GM23338 (cell line): ENCODE measurements at regions not wholly inside any gene's neighbourhood (a gene's known extent, or its start where the extent isn't known, plus 50 kb on each side); places are given as distances from the start of the nearest gene placed in this dataset.

Source experiments
- ATAC-seq: fragments of 200-7000 bp; cut with Tn5 transposase; 3 replicates; pipeline ENCODE4 v1.9.1; 2020
- DNase-seq: peaks from one replicate; pipeline ENCODE4 v3.0.0-alpha.2; 2015; ENCODE audit warnings: low spot score
- H2AFZ ChIP-seq: fragments of 200-600 bp; sonication (generic); 2 replicates; pipeline ENCODE4 v1.8.0; 2016; ENCODE audit warnings: antibody characterized with exemption, mild to moderate bottlenecking, moderate library complexity
- H3F3A ChIP-seq: fragments of 200-600 bp; sonication (generic); replicated peaks from 2 replicates; pipeline ENCODE4 v1.8.0; 2017; ENCODE audit warnings: antibody characterized with exemption, mixed run types, low read depth
- H3K27ac ChIP-seq: fragments of 200-600 bp; sonication (generic); 2 replicates; pipeline ENCODE4 v1.6.1; 2016; ENCODE audit warnings: low read depth
- H3K27me3 ChIP-seq: fragments of 200-600 bp; sonication (generic); 2 replicates; pipeline ENCODE4 v1.8.0; 2016; ENCODE audit warnings: mild to moderate bottlenecking, mixed run types, moderate library complexity; ENCODE audit not compliant: insufficient read depth
- H3K36me3 ChIP-seq: fragments of 200-600 bp; sonication (generic); 2 replicates; pipeline ENCODE4 v1.8.0; 2016; ENCODE audit warnings: mild to moderate bottlenecking; ENCODE audit not compliant: insufficient read depth
- H3K4me1 ChIP-seq: fragments of 200-600 bp; sonication (generic); 2 replicates; pipeline ENCODE4 v1.8.0; 2016; ENCODE audit warnings: mild to moderate bottlenecking, moderate library complexity; ENCODE audit not compliant: insufficient read depth
- H3K4me2 ChIP-seq: fragments of 200-600 bp; sonication (generic); 2 replicates; pipeline ENCODE4 v1.7.1; 2017; ENCODE audit warnings: mixed run types
- H3K4me3 ChIP-seq: fragments of 200-600 bp; sonication (generic); 2 replicates; pipeline ENCODE4 v1.6.1; 2016; ENCODE audit warnings: mixed run types
- H3K79me2 ChIP-seq: fragments of 200-600 bp; sonication (generic); replicated peaks from 2 replicates; pipeline ENCODE4 v1.8.0; 2017; ENCODE audit warnings: mild to moderate bottlenecking; ENCODE audit not compliant: insufficient read depth
- H3K9me2 ChIP-seq: fragments of 200-600 bp; sonication (generic); 2 replicates; pipeline ENCODE4 v1.8.0; 2017; ENCODE audit not compliant: insufficient read depth
- H4K20me1 ChIP-seq: fragments of 200-600 bp; sonication (generic); replicated peaks from 2 replicates; pipeline ENCODE4 v1.8.0; 2017; ENCODE audit warnings: mild to moderate bottlenecking; ENCODE audit not compliant: insufficient read depth
- H3K27ac Mint-ChIP-seq: 2 replicates; pipeline ENCODE4 v1.8.0; 2020; ENCODE audit warnings: inconsistent platforms, mild to moderate bottlenecking, moderate library complexity, mixed read lengths
- H3K27me3 Mint-ChIP-seq: 3 replicates; pipeline ENCODE4 v1.8.0; 2022; ENCODE audit warnings: low read depth, mild to moderate bottlenecking, moderate library complexity, mixed read lengths, inconsistent platforms; ENCODE audit not compliant: insufficient read depth, poor library complexity
- H3K36me3 Mint-ChIP-seq: 3 replicates; pipeline ENCODE4 v1.8.0; 2021; ENCODE audit warnings: low read depth, mild to moderate bottlenecking, inconsistent platforms, moderate library complexity, mixed read lengths
- H3K4me1 Mint-ChIP-seq: 3 replicates; pipeline ENCODE4 v1.8.0; 2020; ENCODE audit warnings: mild to moderate bottlenecking, inconsistent platforms, mixed read lengths
- H3K4me3 Mint-ChIP-seq: 3 replicates; pipeline ENCODE4 v1.8.0; 2021; ENCODE audit warnings: moderate library complexity, mild to moderate bottlenecking, inconsistent platforms, mixed read lengths
- H3K9me3 Mint-ChIP-seq: 3 replicates; pipeline ENCODE4 v1.8.0; 2020; ENCODE audit warnings: moderate library complexity, mild to moderate bottlenecking, inconsistent platforms, mixed read lengths
- CREB1 ChIP-seq: fragments of 250-450 bp; sonication (Bioruptor Pico); IDR thresholded peaks from 2 replicates; pipeline ENCODE4 v1.5.0; 2020; ENCODE audit warnings: low read depth, mild to moderate bottlenecking, moderate library complexity
- CTCF ChIP-seq, 2 experiments: fragments of 200-600 bp in 1 of 2; sonication (generic) in 1 of 2; conservative IDR thresholded peaks; 2 replicates each; pipeline versions ENCODE4 v1.5.1 to v1.6.1; 2016 to 2017; ENCODE audit warnings: antibody characterized with exemption in 2 of 2, low read depth in 2 of 2, mild to moderate bottlenecking in 2 of 2, moderate library complexity in 1 of 2
- ETS1 ChIP-seq: IDR thresholded peaks from 2 replicates; pipeline ENCODE4 v1.6.1; 2016; ENCODE audit warnings: antibody characterized with exemption
- EZH2 ChIP-seq: fragments of 200-600 bp; sonication (generic); IDR thresholded peaks from one replicate; pipeline ENCODE4 v1.8.0; 2017; ENCODE audit warnings: antibody characterized with exemption, mild to moderate bottlenecking, low read depth; ENCODE audit not compliant: unreplicated experiment
- JUNB ChIP-seq: IDR thresholded peaks from one replicate; pipeline ENCODE4 v1.6.1; 2016; ENCODE audit warnings: antibody characterized with exemption; ENCODE audit not compliant: unreplicated experiment
- NANOG ChIP-seq: IDR thresholded peaks from 2 replicates; pipeline ENCODE4 v1.6.1; 2016; ENCODE audit warnings: antibody characterized with exemption, borderline replicate concordance
- POLR2AphosphoS5 ChIP-seq: IDR thresholded peaks from 2 replicates; pipeline ENCODE4 v1.6.1; 2016; ENCODE audit warnings: antibody characterized with exemption, low read depth
- REST ChIP-seq: IDR thresholded peaks from one replicate; pipeline ENCODE4 v1.6.1; 2018; ENCODE audit warnings: antibody characterized with exemption; ENCODE audit not compliant: unreplicated experiment
- STAT1 ChIP-seq: IDR thresholded peaks from one replicate; pipeline ENCODE4 v1.6.1; 2016; ENCODE audit warnings: antibody characterized with exemption; ENCODE audit not compliant: unreplicated experiment
- ZNF114 ChIP-seq: fragments of 250-450 bp; sonication (Bioruptor Pico); IDR thresholded peaks from 2 replicates; pipeline ENCODE4 v1.5.0; 2020; ENCODE audit warnings: mild to moderate bottlenecking, moderate library complexity
- ZNF331 ChIP-seq: fragments of 250-450 bp; sonication (Bioruptor Pico); IDR thresholded peaks from 2 replicates; pipeline ENCODE4 v1.5.0; 2020; ENCODE audit warnings: low read depth, mild to moderate bottlenecking, moderate library complexity
- ZNF462 ChIP-seq: fragments of 250-450 bp; sonication (Bioruptor Pico); IDR thresholded peaks from 2 replicates; pipeline ENCODE4 v1.5.0; 2020; ENCODE audit warnings: mild to moderate bottlenecking, moderate library complexity

GRCh38 chr19:32070101-32070500 is 275.3 kb upstream of the ZNF507 start:
- H3K4me2 ChIP-seq, result no peak overlapping the region
- H3K4me1 Mint-ChIP-seq, result no peaks in the 10 kb centered on the region
- H3K9me3 Mint-ChIP-seq, result no peaks in the 10 kb centered on the region
- H3K4me3 ChIP-seq, result no peak overlapping the region
- no peaks in the 10 kb centered on the region for H3K36me3 ChIP-seq
- DNase-seq, result no peak
- H3K27ac ChIP-seq, result no peak overlapping the region
- no peaks in the 10 kb centered on the region for H3K27me3 ChIP-seq
- no peak overlapping the region for H3K4me3 Mint-ChIP-seq
- H3K36me3 Mint-ChIP-seq, result no peaks in the 10 kb centered on the region
- no peak for ATAC-seq
- H4K20me1 ChIP-seq, result no peaks in the 10 kb centered on the region
- no peaks in the 10 kb centered on the region for H3K79me2 ChIP-seq
- H3F3A ChIP-seq, result no peaks in the 10 kb centered on the region
- H3K27me3 Mint-ChIP-seq, result peaks cover 4% of the 10 kb centered on the region
- H3K9me2 ChIP-seq, result no peaks in the 10 kb centered on the region
- TF ChIP-seq EZH2 (no peak), POLR2AphosphoS5 (no peak), REST (no peak), NANOG (no peak), ZNF331 (CRISPR knock-in tag) (no peak), ETS1 (no peak), ZNF462 (CRISPR knock-in tag) (no peak), STAT1 (no peak), CREB1 (CRISPR knock-in tag) (no peak), ZNF114 (CRISPR knock-in tag) (no peak), JUNB (no peak), CTCF (conservative IDR thresholded peaks at IDR 0.05; ENCODE audit: low read depth in 2 of 2) (no peak)
- H2AFZ ChIP-seq, result no peak overlapping the region
- H3K4me1 ChIP-seq, result no peaks in the 10 kb centered on the region
- 0 out of 2 replicates have a peak overlapping the region, but pooled peaks have one; percentile 50 for H3K27ac Mint-ChIP-seq
